Gastrocnemius medialis (tissue), 4 donors: ENCODE measurements at regions not wholly inside any gene's neighbourhood (a gene's known extent, or its start where the extent isn't known, plus 50 kb on each side); places are given as distances from the start of the nearest gene placed in this dataset.

Experiments
- ATAC-seq, 2 donors: fragments of 150-250 bp; one replicate each; pipeline ENCODE4 v1.9.1; 2016
- DNase-seq, 2 donors: peaks; one replicate each; pipeline ENCODE4 v3.0.0-alpha.2; 2019
- H3K27ac ChIP-seq, 4 donors: fragments of 200-600 bp; sonication (generic); 1 replicate in 1 of 4; 2 replicates in 3 of 4; pipeline ENCODE4 v1.5.1; 2016 to 2018; ENCODE audit warnings: mild to moderate bottlenecking in 2 of 4, moderate library complexity in 1 of 4
- H3K27me3 ChIP-seq, 3 donors: fragments of 200-600 bp; sonication (generic) in 2 of 3; 1 replicate in 1 of 3; 2 replicates in 2 of 3; pipeline versions ENCODE4 v1.5.1 to v1.6.0; 2016 to 2019; ENCODE audit warnings: mild to moderate bottlenecking in 1 of 3, moderate library complexity in 1 of 3
- H3K36me3 ChIP-seq, 2 donors: fragments of 200-600 bp; sonication (generic) in 1 of 2; one replicate each; pipeline ENCODE4 v1.5.1; 2017 to 2018
- H3K4me1 ChIP-seq, 2 donors: fragments of 200-600 bp; sonication (generic) in 1 of 2; one replicate each; pipeline ENCODE4 v1.5.1; 2016 to 2017; ENCODE audit warnings: mild to moderate bottlenecking in 2 of 2
- H3K4me3 ChIP-seq, 4 donors: fragments of 200-600 bp; sonication (generic) in 3 of 4; 1 replicate in 1 of 4; 2 replicates in 3 of 4; pipeline ENCODE4 v1.5.1; 2016 to 2019; ENCODE audit warnings: mild to moderate bottlenecking in 2 of 4
- H3K9me3 ChIP-seq, 3 donors: fragments of 200-600 bp; sonication (generic) in 2 of 3; 1 replicate in 1 of 3; 2 replicates in 2 of 3; pipeline ENCODE4 v1.5.1; 2016 to 2019
- POLR2A ChIP-seq, 2 donors: fragments of 450-650 bp; IDR thresholded peaks; one replicate each; pipeline ENCODE4 v1.6.1; 2017; ENCODE audit warnings: antibody characterized with exemption in 2 of 2, mild to moderate bottlenecking in 2 of 2, moderate library complexity in 2 of 2
- in situ Hi-C, 4 donors: fragments of 200-750 bp; cut with MboI; loops; one replicate each; pipeline versions ENCODE4 v1.15.0 to v1.8.0; 2017; ENCODE audit warnings: low sequenced_read_pairs in 4 of 4
- intact Hi-C: fragments of 100-400 bp; cut with DNase I; formaldehyde crosslinking; loops from one replicate; pipeline ENCODE4 v1.15.1; 2023; ENCODE audit warnings: low total_unique reads
- TF ChIP-seq, protein P1 (sequence below), 5 experiments: fragments of 450-650 bp in 3 of 5; fragments of 200-600 bp in 2 of 5; sonication (generic) in 2 of 5; IDR thresholded peaks in 4 of 5; conservative IDR thresholded peaks in 1 of 5; 1 replicate in 4 of 5; 2 replicates in 1 of 5; pipeline ENCODE4 v1.5.1; 2016 to 2019; ENCODE audit warnings: antibody characterized with exemption in 5 of 5, mild to moderate bottlenecking in 3 of 5, moderate library complexity in 3 of 5

- H3K27me3 ChIP-seq: no peaks in the 10 kb centered on the region
- in situ Hi-C loops: no loop called here
- H3K9me3 ChIP-seq: no peaks in the 10 kb centered on the region
- no peak for TF ChIP-seq POLR2A (IDR thresholded peaks at IDR 0.05)
- TF ChIP-seq, protein P1, sequence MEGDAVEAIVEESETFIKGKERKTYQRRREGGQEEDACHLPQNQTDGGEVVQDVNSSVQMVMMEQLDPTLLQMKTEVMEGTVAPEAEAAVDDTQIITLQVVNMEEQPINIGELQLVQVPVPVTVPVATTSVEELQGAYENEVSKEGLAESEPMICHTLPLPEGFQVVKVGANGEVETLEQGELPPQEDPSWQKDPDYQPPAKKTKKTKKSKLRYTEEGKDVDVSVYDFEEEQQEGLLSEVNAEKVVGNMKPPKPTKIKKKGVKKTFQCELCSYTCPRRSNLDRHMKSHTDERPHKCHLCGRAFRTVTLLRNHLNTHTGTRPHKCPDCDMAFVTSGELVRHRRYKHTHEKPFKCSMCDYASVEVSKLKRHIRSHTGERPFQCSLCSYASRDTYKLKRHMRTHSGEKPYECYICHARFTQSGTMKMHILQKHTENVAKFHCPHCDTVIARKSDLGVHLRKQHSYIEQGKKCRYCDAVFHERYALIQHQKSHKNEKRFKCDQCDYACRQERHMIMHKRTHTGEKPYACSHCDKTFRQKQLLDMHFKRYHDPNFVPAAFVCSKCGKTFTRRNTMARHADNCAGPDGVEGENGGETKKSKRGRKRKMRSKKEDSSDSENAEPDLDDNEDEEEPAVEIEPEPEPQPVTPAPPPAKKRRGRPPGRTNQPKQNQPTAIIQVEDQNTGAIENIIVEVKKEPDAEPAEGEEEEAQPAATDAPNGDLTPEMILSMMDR (IDR thresholded peaks at IDR 0.05 in 4 of 5, conservative IDR thresholded peaks at IDR 0.05 in 1 of 5): no peak
- ATAC-seq (no peak), DNase-seq (no peak)
- H3K36me3 ChIP-seq: no peaks in the 10 kb centered on the region
- no peaks in the 10 kb centered on the region for H3K4me1 ChIP-seq
- intact Hi-C loops: no loop called here
- no peak overlapping the region for H3K27ac ChIP-seq
- no peak overlapping the region for H3K4me3 ChIP-seq
Measured at GRCh38 chr15:69941706-69942495, 155.8 kb downstream of the TLE3 start.

GRCh38 chr15:69943637-69944036 lies 154.1 kb downstream of the TLE3 start:
- Histone ChIP-seq H3K4me1 (no peaks in the 10 kb centered on the region), H3K4me3 (no peak overlapping the region), H3K27me3 (no peaks in the 10 kb centered on the region), H3K27ac (no peak overlapping the region), H3K9me3 (no peaks in the 10 kb centered on the region), H3K36me3 (no peaks in the 10 kb centered on the region)
- TF ChIP-seq, protein P1 (IDR thresholded peaks at IDR 0.05 in 4 of 5, conservative IDR thresholded peaks at IDR 0.05 in 1 of 5): no peak
- TF ChIP-seq POLR2A (IDR thresholded peaks at IDR 0.05): no peak
- in situ Hi-C loops: no loop called here
- ATAC-seq (no peak), DNase-seq (no peak)
- intact Hi-C loops: no loop called here

- in situ Hi-C loops (no loop called here), intact Hi-C loops (no loop called here)
- Histone ChIP-seq H3K27me3 (no peaks in the 10 kb centered on the region), H3K9me3 (no peaks in the 10 kb centered on the region), H3K4me3 (no peak overlapping the region), H3K36me3 (no peaks in the 10 kb centered on the region), H3K4me1 (no peaks in the 10 kb centered on the region), H3K27ac (no peak overlapping the region)
- no peak for TF ChIP-seq POLR2A (IDR thresholded peaks at IDR 0.05)
- TF ChIP-seq, protein P1 (IDR thresholded peaks at IDR 0.05 in 4 of 5, conservative IDR thresholded peaks at IDR 0.05 in 1 of 5): no peak
- no peak for DNase-seq
- no peak for ATAC-seq
Measured at GRCh38 chr15:69945729-69946128, 152.0 kb downstream of the TLE3 start.

- Histone ChIP-seq H3K27me3 (no peaks in the 10 kb centered on the region), H3K9me3 (no peaks in the 10 kb centered on the region), H3K27ac (no peak overlapping the region), H3K36me3 (no peaks in the 10 kb centered on the region), H3K4me1 (no peaks in the 10 kb centered on the region), H3K4me3 (no peak overlapping the region)
- intact Hi-C loops: no loop called here
- in situ Hi-C loops: no loop called here
- ATAC-seq (no peak), DNase-seq (no peak)
- TF ChIP-seq POLR2A (IDR thresholded peaks at IDR 0.05): no peak
- TF ChIP-seq, protein P1 (IDR thresholded peaks at IDR 0.05 in 4 of 5, conservative IDR thresholded peaks at IDR 0.05 in 1 of 5): no peak
Measured at GRCh38 chr15:69946870-69947269, 150.8 kb downstream of the TLE3 start.

- no peak overlapping the region for H3K27ac ChIP-seq
- no peaks in the 10 kb centered on the region for H3K9me3 ChIP-seq
- DNase-seq: no peak
- H3K27me3 ChIP-seq: no peaks in the 10 kb centered on the region
- no peak overlapping the region for H3K4me3 ChIP-seq
- H3K4me1 ChIP-seq: no peaks in the 10 kb centered on the region
- ATAC-seq: no peak
- intact Hi-C loops: no loop called here
- TF ChIP-seq POLR2A (IDR thresholded peaks at IDR 0.05): no peak
- TF ChIP-seq, protein P1 (IDR thresholded peaks at IDR 0.05 in 4 of 5, conservative IDR thresholded peaks at IDR 0.05 in 1 of 5): no peak
- in situ Hi-C loops: no loop called here
- H3K36me3 ChIP-seq: no peaks in the 10 kb centered on the region
Measured at GRCh38 chr15:69947394-69947793, 150.3 kb downstream of the TLE3 start.
